ENCODE measurements at regions not wholly inside any gene's neighbourhood (a gene's known extent, or its start where the extent isn't known, plus 50 kb on each side); places are given as distances from the start of the nearest gene placed in this dataset.

GRCh38 chr9:7909537-7909936 is 110.0 kb upstream of the DMAC1 start:
- Mint-ChIP-seq H3K9me3 (no peaks in the 10 kb centered on the region), H3K27me3 (no peaks in the 10 kb centered on the region), H3K4me3 (no peak overlapping the region), H3K27ac (no peak overlapping the region), H3K36me3 (no peaks in the 10 kb centered on the region), H3K4me1 (ENCODE audit: unreplicated experiment) (peaks cover 33% of the 10 kb centered on the region)
- no peak for DNase-seq (ENCODE audit: extremely low spot score, unreplicated experiment)
- TF ChIP-seq, protein P1, sequence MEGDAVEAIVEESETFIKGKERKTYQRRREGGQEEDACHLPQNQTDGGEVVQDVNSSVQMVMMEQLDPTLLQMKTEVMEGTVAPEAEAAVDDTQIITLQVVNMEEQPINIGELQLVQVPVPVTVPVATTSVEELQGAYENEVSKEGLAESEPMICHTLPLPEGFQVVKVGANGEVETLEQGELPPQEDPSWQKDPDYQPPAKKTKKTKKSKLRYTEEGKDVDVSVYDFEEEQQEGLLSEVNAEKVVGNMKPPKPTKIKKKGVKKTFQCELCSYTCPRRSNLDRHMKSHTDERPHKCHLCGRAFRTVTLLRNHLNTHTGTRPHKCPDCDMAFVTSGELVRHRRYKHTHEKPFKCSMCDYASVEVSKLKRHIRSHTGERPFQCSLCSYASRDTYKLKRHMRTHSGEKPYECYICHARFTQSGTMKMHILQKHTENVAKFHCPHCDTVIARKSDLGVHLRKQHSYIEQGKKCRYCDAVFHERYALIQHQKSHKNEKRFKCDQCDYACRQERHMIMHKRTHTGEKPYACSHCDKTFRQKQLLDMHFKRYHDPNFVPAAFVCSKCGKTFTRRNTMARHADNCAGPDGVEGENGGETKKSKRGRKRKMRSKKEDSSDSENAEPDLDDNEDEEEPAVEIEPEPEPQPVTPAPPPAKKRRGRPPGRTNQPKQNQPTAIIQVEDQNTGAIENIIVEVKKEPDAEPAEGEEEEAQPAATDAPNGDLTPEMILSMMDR (conservative IDR thresholded peaks at IDR 0.05) = no peak

DNA sequence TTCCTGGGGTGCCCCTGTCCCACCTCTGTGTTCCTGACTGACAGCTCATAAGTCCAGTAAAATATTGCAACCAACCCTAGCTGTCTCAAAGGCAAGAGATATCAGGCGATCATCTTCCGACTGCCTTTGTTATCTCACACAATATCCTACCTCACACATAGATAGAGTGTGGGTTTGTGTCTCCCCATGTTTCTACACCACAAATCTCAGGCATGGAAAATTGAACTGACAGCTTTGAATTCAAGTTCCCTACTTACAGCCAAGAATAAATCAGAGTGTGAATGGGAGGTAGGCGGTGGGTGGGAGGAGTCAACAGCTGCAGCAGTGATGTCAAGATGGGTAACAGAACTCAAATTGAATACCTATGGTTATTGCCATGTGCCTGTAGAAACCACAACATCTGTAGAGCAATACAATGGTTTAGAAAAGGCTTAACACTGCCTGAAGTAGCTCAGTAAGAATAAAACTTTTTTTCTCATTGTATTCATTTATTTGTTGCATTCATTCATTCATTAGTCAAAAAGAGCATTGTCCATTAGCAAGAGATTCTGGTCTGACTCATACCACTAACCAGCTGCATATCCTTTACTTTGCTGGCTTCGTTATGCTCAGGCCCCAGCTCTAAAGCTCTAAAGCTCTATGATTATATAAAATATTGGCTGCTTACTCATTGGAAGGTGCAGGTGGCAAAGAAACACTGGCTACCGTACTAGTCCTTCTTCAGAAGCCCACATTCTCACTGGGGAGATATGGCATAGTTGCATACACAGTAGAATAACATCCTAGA is 108.2 kb upstream of the DMAC1 start:
- TF ChIP-seq, protein P1 (conservative IDR thresholded peaks at IDR 0.05) = no peak
- Mint-ChIP-seq H3K36me3 (no peaks in the 10 kb centered on the region), H3K4me3 (no peak overlapping the region), H3K9me3 (no peaks in the 10 kb centered on the region), H3K27ac (no peak overlapping the region), H3K4me1 (ENCODE audit: unreplicated experiment) (peaks cover 33% of the 10 kb centered on the region), H3K27me3 (no peaks in the 10 kb centered on the region)
- no peak for DNase-seq (ENCODE audit: extremely low spot score, unreplicated experiment)

- Mint-ChIP-seq H3K36me3 (no peaks in the 10 kb centered on the region), H3K27me3 (no peaks in the 10 kb centered on the region), H3K4me1 (ENCODE audit: unreplicated experiment) (peaks cover 33% of the 10 kb centered on the region), H3K9me3 (no peaks in the 10 kb centered on the region), H3K4me3 (no peak overlapping the region), H3K27ac (no peak overlapping the region)
- no peak for DNase-seq (ENCODE audit: extremely low spot score, unreplicated experiment)
- TF ChIP-seq, protein P1 (conservative IDR thresholded peaks at IDR 0.05) = no peak
Measured at GRCh38 chr9:7906783-7907550, 107.4 kb upstream of the DMAC1 start.

DNA sequence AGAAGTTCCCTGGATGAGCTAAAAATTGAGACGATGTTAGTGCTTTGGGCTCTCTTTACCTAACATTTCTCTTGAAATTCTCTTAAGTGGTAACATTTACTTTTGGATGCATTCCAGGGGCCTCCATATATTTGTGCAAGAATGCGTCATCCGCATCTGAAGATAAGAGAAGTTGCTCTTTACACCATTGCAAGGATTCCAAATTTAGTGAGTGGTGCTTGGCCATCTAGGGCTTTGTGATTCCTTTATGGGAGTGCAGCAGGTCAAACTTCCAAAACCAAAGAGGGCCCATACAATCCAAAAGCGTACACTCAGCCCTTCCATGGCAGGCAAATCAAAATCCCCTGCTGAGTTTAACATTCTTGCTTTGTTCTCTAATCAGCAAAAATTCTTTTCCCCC is 102.0 kb upstream of the DMAC1 start:
- TF ChIP-seq, protein P1 (conservative IDR thresholded peaks at IDR 0.05) = no peak
- peaks cover under 1% of the 10 kb centered on the region for H3K4me1 Mint-ChIP-seq (ENCODE audit: unreplicated experiment)
- DNase-seq (ENCODE audit: extremely low spot score, unreplicated experiment) = no peak
- H3K9me3 Mint-ChIP-seq = no peaks in the 10 kb centered on the region
- H3K27ac Mint-ChIP-seq = no peak overlapping the region
- no peaks in the 10 kb centered on the region for H3K27me3 Mint-ChIP-seq
- H3K36me3 Mint-ChIP-seq = no peaks in the 10 kb centered on the region
- H3K4me3 Mint-ChIP-seq = no peak overlapping the region

DNA sequence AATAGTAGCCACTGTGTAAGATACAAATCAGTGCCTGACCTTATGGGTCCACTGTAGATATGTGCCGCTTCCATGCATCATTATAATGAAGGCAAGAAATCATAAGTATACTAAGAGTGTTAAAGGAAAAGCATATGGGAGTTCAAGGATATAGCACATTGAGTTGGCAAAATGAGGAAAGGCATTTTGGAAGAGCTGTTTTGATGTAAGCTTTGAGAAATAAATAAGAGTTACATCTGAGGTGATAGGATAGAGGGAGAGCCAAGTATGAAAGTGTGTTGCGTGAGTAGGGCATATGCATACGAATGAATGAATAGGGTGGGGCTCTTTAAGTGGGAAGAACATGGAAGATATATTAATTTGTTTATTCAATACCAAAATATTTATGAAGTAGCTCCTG is 101.0 kb upstream of the DMAC1 start:
- Mint-ChIP-seq H3K27ac (no peak overlapping the region), H3K27me3 (no peaks in the 10 kb centered on the region), H3K4me1 (ENCODE audit: unreplicated experiment) (no peaks in the 10 kb centered on the region), H3K9me3 (no peaks in the 10 kb centered on the region), H3K36me3 (no peaks in the 10 kb centered on the region), H3K4me3 (no peak overlapping the region)
- TF ChIP-seq, protein P1 (conservative IDR thresholded peaks at IDR 0.05) = no peak
- DNase-seq (ENCODE audit: extremely low spot score, unreplicated experiment) = no peak

Data from type B pancreatic cell (in vitro differentiated cells).